WTC11 (cell line): ENCODE measurements at regions not wholly inside any gene's neighbourhood (a gene's known extent, or its start where the extent isn't known, plus 50 kb on each side); places are given as distances from the start of the nearest gene placed in this dataset.

Experiments used
- ESRRA ChIP-seq: sonication (generic); formaldehyde crosslinking; IDR thresholded peaks from 2 replicates; pipeline ENCODE4 v1.8.1; 2022; ENCODE audit warnings: mild to moderate bottlenecking, missing genetic modification reagents, borderline replicate concordance
- MYBL2 ChIP-seq: sonication (generic); formaldehyde crosslinking; IDR thresholded peaks from 2 replicates; pipeline ENCODE4 v1.8.1; 2023; ENCODE audit warnings: mild to moderate bottlenecking, moderate library complexity, missing genetic modification reagents
- NFE2L1 ChIP-seq: sonication (generic); formaldehyde crosslinking; IDR thresholded peaks from 2 replicates; pipeline ENCODE4 v1.8.1; 2023; ENCODE audit warnings: missing genetic modification reagents
- NR2C2 ChIP-seq: sonication (generic); formaldehyde crosslinking; IDR thresholded peaks from 2 replicates; pipeline ENCODE4 v1.8.0; 2022; ENCODE audit warnings: mild to moderate bottlenecking, missing genetic modification reagents
- ZNF121 ChIP-seq: sonication (generic); formaldehyde crosslinking; IDR thresholded peaks from 2 replicates; pipeline ENCODE4 v1.8.0; 2023; ENCODE audit warnings: missing genetic modification reagents
- TF ChIP-seq, protein P1 (sequence below): fragments of 200-600 bp; IDR thresholded peaks from 2 replicates; pipeline ENCODE4 v1.8.0; 2022; ENCODE audit warnings: antibody characterized with exemption
- TF ChIP-seq, protein P2 (sequence below): sonication (generic); formaldehyde crosslinking; IDR thresholded peaks from 2 replicates; pipeline ENCODE4 v1.8.1; 2023; ENCODE audit warnings: mild to moderate bottlenecking, missing genetic modification reagents, moderate library complexity
- TF ChIP-seq, protein P3 (sequence below): sonication (generic); formaldehyde crosslinking; IDR thresholded peaks from 2 replicates; pipeline ENCODE4 v1.8.0; 2022; ENCODE audit warnings: mild to moderate bottlenecking, missing genetic modification reagents
- TF ChIP-seq, protein P4 (sequence below): sonication (generic); formaldehyde crosslinking; IDR thresholded peaks from 2 replicates; pipeline ENCODE4 v1.8.0; 2022; ENCODE audit warnings: mild to moderate bottlenecking, missing genetic modification reagents
- TF ChIP-seq, protein P5 (sequence below): fragments of 250-450 bp; sonication (Bioruptor Pico); IDR thresholded peaks from 2 replicates; pipeline ENCODE4 v1.9.0; 2021; ENCODE audit warnings: moderate library complexity, mild to moderate bottlenecking, inconsistent platforms, borderline replicate concordance

DNA sequence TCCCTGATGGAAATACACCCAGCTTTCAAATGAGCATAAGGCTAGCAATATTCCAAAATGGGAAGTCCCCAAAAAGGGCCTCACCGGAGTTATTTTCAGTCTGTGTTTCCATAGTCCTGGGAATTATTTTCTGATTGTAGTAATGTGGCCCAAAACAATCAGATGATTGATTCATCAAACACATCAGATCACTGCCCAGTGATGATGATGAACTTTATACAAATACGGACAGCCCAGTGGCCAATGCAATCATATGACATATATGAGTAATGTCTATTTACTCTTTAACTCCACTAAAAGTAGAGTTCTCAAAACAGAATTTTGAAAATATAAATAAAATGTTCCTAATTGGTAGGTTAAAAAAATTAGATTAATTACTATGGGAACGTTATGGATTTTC, 467.8 kb downstream of the ZNF608 start:
- TF ChIP-seq, protein P1, sequence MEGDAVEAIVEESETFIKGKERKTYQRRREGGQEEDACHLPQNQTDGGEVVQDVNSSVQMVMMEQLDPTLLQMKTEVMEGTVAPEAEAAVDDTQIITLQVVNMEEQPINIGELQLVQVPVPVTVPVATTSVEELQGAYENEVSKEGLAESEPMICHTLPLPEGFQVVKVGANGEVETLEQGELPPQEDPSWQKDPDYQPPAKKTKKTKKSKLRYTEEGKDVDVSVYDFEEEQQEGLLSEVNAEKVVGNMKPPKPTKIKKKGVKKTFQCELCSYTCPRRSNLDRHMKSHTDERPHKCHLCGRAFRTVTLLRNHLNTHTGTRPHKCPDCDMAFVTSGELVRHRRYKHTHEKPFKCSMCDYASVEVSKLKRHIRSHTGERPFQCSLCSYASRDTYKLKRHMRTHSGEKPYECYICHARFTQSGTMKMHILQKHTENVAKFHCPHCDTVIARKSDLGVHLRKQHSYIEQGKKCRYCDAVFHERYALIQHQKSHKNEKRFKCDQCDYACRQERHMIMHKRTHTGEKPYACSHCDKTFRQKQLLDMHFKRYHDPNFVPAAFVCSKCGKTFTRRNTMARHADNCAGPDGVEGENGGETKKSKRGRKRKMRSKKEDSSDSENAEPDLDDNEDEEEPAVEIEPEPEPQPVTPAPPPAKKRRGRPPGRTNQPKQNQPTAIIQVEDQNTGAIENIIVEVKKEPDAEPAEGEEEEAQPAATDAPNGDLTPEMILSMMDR = no peak
- TF ChIP-seq, protein P2, sequence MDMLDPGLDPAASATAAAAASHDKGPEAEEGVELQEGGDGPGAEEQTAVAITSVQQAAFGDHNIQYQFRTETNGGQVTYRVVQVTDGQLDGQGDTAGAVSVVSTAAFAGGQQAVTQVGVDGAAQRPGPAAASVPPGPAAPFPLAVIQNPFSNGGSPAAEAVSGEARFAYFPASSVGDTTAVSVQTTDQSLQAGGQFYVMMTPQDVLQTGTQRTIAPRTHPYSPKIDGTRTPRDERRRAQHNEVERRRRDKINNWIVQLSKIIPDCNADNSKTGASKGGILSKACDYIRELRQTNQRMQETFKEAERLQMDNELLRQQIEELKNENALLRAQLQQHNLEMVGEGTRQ = no peak
- TF ChIP-seq NR2C2 = no peak
- no peak for TF ChIP-seq NFE2L1
- TF ChIP-seq, protein P3, sequence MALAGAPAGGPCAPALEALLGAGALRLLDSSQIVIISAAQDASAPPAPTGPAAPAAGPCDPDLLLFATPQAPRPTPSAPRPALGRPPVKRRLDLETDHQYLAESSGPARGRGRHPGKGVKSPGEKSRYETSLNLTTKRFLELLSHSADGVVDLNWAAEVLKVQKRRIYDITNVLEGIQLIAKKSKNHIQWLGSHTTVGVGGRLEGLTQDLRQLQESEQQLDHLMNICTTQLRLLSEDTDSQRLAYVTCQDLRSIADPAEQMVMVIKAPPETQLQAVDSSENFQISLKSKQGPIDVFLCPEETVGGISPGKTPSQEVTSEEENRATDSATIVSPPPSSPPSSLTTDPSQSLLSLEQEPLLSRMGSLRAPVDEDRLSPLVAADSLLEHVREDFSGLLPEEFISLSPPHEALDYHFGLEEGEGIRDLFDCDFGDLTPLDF = no peak
- no peak for TF ChIP-seq ZNF121
- TF ChIP-seq, protein P4, sequence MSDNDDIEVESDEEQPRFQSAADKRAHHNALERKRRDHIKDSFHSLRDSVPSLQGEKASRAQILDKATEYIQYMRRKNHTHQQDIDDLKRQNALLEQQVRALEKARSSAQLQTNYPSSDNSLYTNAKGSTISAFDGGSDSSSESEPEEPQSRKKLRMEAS (CRISPR knock-in tag) = no peak
- TF ChIP-seq ESRRA (CRISPR knock-in tag) = no peak
- no peak for TF ChIP-seq MYBL2 (CRISPR knock-in tag)
- TF ChIP-seq, protein P5, sequence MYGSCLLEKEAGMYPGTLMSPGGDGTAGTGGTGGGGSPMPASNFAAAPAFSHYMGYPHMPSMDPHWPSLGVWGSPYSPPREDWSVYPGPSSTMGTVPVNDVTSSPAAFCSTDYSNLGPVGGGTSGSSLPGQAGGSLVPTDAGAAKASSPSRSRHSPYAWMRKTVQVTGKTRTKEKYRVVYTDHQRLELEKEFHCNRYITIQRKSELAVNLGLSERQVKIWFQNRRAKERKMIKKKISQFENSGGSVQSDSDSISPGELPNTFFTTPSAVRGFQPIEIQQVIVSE = no peak
